H9 (cell line): ENCODE measurements at regions not wholly inside any gene's neighbourhood (a gene's known extent, or its start where the extent isn't known, plus 50 kb on each side); places are given as distances from the start of the nearest gene placed in this dataset.
A peak's percentile ranks its signal among the peaks of the same experiment; 100 is the strongest.

Source experiments
- DNase-seq: peaks from one replicate; pipeline ENCODE4 v3.0.0-alpha.2; 2017
- H2AFZ ChIP-seq: one replicate; pipeline ENCODE4 v1.6.1; 2013; ENCODE audit warnings: mild to moderate bottlenecking, low read length, control low read depth, moderate library complexity
- H2AK5ac ChIP-seq: 2 replicates; pipeline ENCODE4 v1.6.1; 2013; ENCODE audit warnings: low read length, control low read depth, mixed read lengths; ENCODE audit not compliant: insufficient read length
- H2BK120ac ChIP-seq: one replicate; pipeline ENCODE4 v1.6.1; 2013; ENCODE audit warnings: low read depth, mild to moderate bottlenecking, low read length, control low read depth, inconsistent platforms; ENCODE audit not compliant: poor library complexity, severe bottlenecking
- H2BK12ac ChIP-seq: 2 replicates; pipeline ENCODE4 v1.6.1; 2013; ENCODE audit warnings: low read length, control low read depth, mixed read lengths, low read depth; ENCODE audit not compliant: insufficient read length
- H2BK15ac ChIP-seq: 2 replicates; pipeline ENCODE4 v1.6.1; 2013; ENCODE audit warnings: low read depth, low read length, control low read depth
- H2BK20ac ChIP-seq: one replicate; pipeline ENCODE4 v1.6.1; 2013; ENCODE audit warnings: low read depth, mild to moderate bottlenecking, low read length, control low read depth, inconsistent platforms; ENCODE audit not compliant: poor library complexity, severe bottlenecking
- H2BK5ac ChIP-seq: 2 replicates; pipeline ENCODE4 v1.6.1; 2013; ENCODE audit warnings: low read length, control low read depth, mixed read lengths; ENCODE audit not compliant: insufficient read length
- H3K14ac ChIP-seq: 2 replicates; pipeline ENCODE4 v1.6.1; 2013; ENCODE audit warnings: low read length, control low read depth; ENCODE audit not compliant: insufficient read depth
- H3K18ac ChIP-seq: 2 replicates; pipeline ENCODE4 v1.6.1; 2013; ENCODE audit warnings: low read depth, mild to moderate bottlenecking, mixed read lengths, low read length, control low read depth; ENCODE audit not compliant: insufficient read length
- H3K23ac ChIP-seq: 2 replicates; pipeline ENCODE4 v1.6.1; 2013; ENCODE audit warnings: low read length, control low read depth, mixed read lengths, low read depth; ENCODE audit not compliant: insufficient read length
- H3K23me2 ChIP-seq: 2 replicates; pipeline ENCODE4 v1.6.1; 2013; ENCODE audit warnings: low read depth, mild to moderate bottlenecking, mixed read lengths, low read length, control low read depth; ENCODE audit not compliant: insufficient read length, poor library complexity, severe bottlenecking
- H3K27ac ChIP-seq: 2 replicates; pipeline ENCODE4 v1.5.1; 2013; ENCODE audit warnings: low read length, control low read depth, mixed read lengths, low read depth; ENCODE audit not compliant: insufficient read length
- H3K27me3 ChIP-seq: 2 replicates; pipeline ENCODE4 v1.6.1; 2013; ENCODE audit warnings: low read length, control low read depth, inconsistent platforms; ENCODE audit not compliant: insufficient read depth
- H3K4ac ChIP-seq: 2 replicates; pipeline ENCODE4 v1.6.1; 2013; ENCODE audit warnings: low read depth, mild to moderate bottlenecking, control low read depth, inconsistent platforms, low read length, moderate library complexity
- H3K4me1 ChIP-seq: 2 replicates; pipeline ENCODE4 v1.6.1; 2013; ENCODE audit warnings: low read length, control low read depth, inconsistent platforms; ENCODE audit not compliant: insufficient read depth
- H3K4me2 ChIP-seq: 2 replicates; pipeline ENCODE4 v1.6.1; 2013; ENCODE audit warnings: low read length, control low read depth, mixed read lengths; ENCODE audit not compliant: insufficient read length, insufficient read depth
- H3K56ac ChIP-seq: 2 replicates; pipeline ENCODE4 v1.6.1; 2013; ENCODE audit warnings: low read depth, mild to moderate bottlenecking, mixed read lengths, low read length, control low read depth; ENCODE audit not compliant: insufficient read length
- H3K79me1 ChIP-seq: 2 replicates; pipeline ENCODE4 v1.6.1; 2013; ENCODE audit warnings: low read depth, mild to moderate bottlenecking, moderate library complexity, low read length, control low read depth, inconsistent platforms; ENCODE audit not compliant: insufficient read depth, poor library complexity, severe bottlenecking
- H3K79me2 ChIP-seq: 2 replicates; pipeline ENCODE4 v1.6.1; 2013; ENCODE audit warnings: low read length, control low read depth, inconsistent platforms; ENCODE audit not compliant: insufficient read depth
- H3K9ac ChIP-seq: 2 replicates; pipeline ENCODE4 v1.6.1; 2013; ENCODE audit warnings: low read length, control low read depth, mixed read lengths; ENCODE audit not compliant: insufficient read length; ENCODE audit errors: extremely low read depth
- H3K9me3 ChIP-seq: one replicate; pipeline ENCODE4 v1.6.1; 2013; ENCODE audit warnings: low read depth, low read length, inconsistent platforms; ENCODE audit not compliant: control insufficient read depth
- H3T11ph ChIP-seq: one replicate; pipeline ENCODE4 v1.6.1; 2013; ENCODE audit warnings: mild to moderate bottlenecking, low read length, control low read depth, inconsistent platforms
- H4K20me1 ChIP-seq: one replicate; pipeline ENCODE4 v1.6.1; 2013; ENCODE audit not compliant: control insufficient read depth, insufficient read length, insufficient read depth
- H4K5ac ChIP-seq: 2 replicates; pipeline ENCODE4 v1.6.1; 2013; ENCODE audit warnings: low read depth, mild to moderate bottlenecking, mixed read lengths, low read length, control low read depth; ENCODE audit not compliant: insufficient read length
- H4K8ac ChIP-seq: replicated peaks from 2 replicates; pipeline ENCODE4 v1.6.1; 2013; ENCODE audit warnings: low read length, control low read depth, mixed read lengths, low read depth; ENCODE audit not compliant: insufficient read length
- H4K91ac ChIP-seq: 2 replicates; pipeline ENCODE4 v1.6.1; 2013; ENCODE audit warnings: low read depth, mild to moderate bottlenecking, moderate library complexity, mixed read lengths, low read length, control low read depth; ENCODE audit not compliant: insufficient read length
- H3K27ac Mint-ChIP-seq, 3 experiments: 2 replicates in 2 of 3; 3 replicates in 1 of 3; pipeline ENCODE4 v1.8.0; 2020 to 2021; ENCODE audit warnings: mixed read lengths in 3 of 3, mild to moderate bottlenecking in 1 of 3, moderate library complexity in 1 of 3
- H3K27me3 Mint-ChIP-seq: 2 replicates; pipeline ENCODE4 v1.8.0; 2021; ENCODE audit warnings: low read depth, mild to moderate bottlenecking, moderate library complexity, mixed read lengths
- H3K36me3 Mint-ChIP-seq, 3 experiments: 2 replicates in 2 of 3; 3 replicates in 1 of 3; pipeline ENCODE4 v1.8.0; 2020 to 2021; ENCODE audit warnings: low read depth in 3 of 3, mixed read lengths in 3 of 3; ENCODE audit not compliant: insufficient read depth in 1 of 3
- H3K4me1 Mint-ChIP-seq, 2 experiments: 2 replicates each; pipeline ENCODE4 v1.8.0; 2020; ENCODE audit warnings: mixed read lengths in 2 of 2
- H3K4me3 Mint-ChIP-seq, 2 experiments: 2 replicates in 1 of 2; 3 replicates in 1 of 2; pipeline ENCODE4 v1.8.0; 2020 to 2021; ENCODE audit warnings: mild to moderate bottlenecking in 2 of 2, mixed read lengths in 2 of 2, moderate library complexity in 1 of 2
- H3K9me3 Mint-ChIP-seq, 2 experiments: 2 replicates in 1 of 2; 3 replicates in 1 of 2; pipeline ENCODE4 v1.8.0; 2020; ENCODE audit warnings: mild to moderate bottlenecking in 2 of 2, mixed read lengths in 2 of 2, moderate library complexity in 1 of 2
- CTCF ChIP-seq: fragments of 200-600 bp; sonication (generic); conservative IDR thresholded peaks from 3 replicates; pipeline ENCODE4 v1.8.0; 2021; ENCODE audit warnings: antibody characterized with exemption, mild to moderate bottlenecking
- WGBS: extraction: QIAGEN DNeasy Blood & Tissue Kit; methylation state at CpG from one replicate; pipeline ENCODE4 v1.1.7; 2013; ENCODE audit warnings: missing lambda C conversion rate, low lambda C conversion rate, mixed read lengths; ENCODE audit not compliant: insufficient read length; ENCODE audit errors: extremely low coverage; 5-methylcytosine and 5-hydroxymethylcytosine counted together

GRCh38 chr4:185896817-185897488, 85.0 kb upstream of the SORBS2 start:
- Mint-ChIP-seq H3K4me1 (peaks cover 22 to 29% of the 10 kb centered on the region in 2 experiments), H3K36me3 (peaks cover 9 to 28% (median 22%) of the 10 kb centered on the region in 3 experiments), H3K4me3 (no peak overlapping the region), H3K9me3 (peaks cover 21 to 22% of the 10 kb centered on the region in 2 experiments), H3K27ac (peak overlapping the region in 2 of 3 experiments; percentile 33 to 62; a peak in 3 of 7 replicates), H3K27me3 (peaks cover 1% of the 10 kb centered on the region; the same call in 1 of the 2 replicates)
- H3K23ac ChIP-seq: no peak overlapping the region
- no peak overlapping the region for H4K91ac ChIP-seq
- no peaks in the 10 kb centered on the region for H3K79me2 ChIP-seq
- no peak overlapping the region for H2AFZ ChIP-seq
- H2BK5ac ChIP-seq: no peak overlapping the region
- H3K27ac ChIP-seq: no peak overlapping the region
- H3K4me1 ChIP-seq: no peaks in the 10 kb centered on the region
- H2BK20ac ChIP-seq: no peak overlapping the region
- no peak overlapping the region for H2BK15ac ChIP-seq
- no peak for TF ChIP-seq CTCF
- no peak overlapping the region for H3K4ac ChIP-seq
- no peak overlapping the region for H3T11ph ChIP-seq
- no peaks in the 10 kb centered on the region for H3K27me3 ChIP-seq
- no peaks in the 10 kb centered on the region for H3K79me1 ChIP-seq
- H3K14ac ChIP-seq: no peak overlapping the region; the same call in 1 of the 2 replicates
- H2BK120ac ChIP-seq: no peak overlapping the region
- no peak overlapping the region for H4K5ac ChIP-seq
- DNase-seq: no peak
- no peak overlapping the region for H4K8ac ChIP-seq
- H3K9me3 ChIP-seq: no peaks in the 10 kb centered on the region
- no peaks in the 10 kb centered on the region for H4K20me1 ChIP-seq
- H3K56ac ChIP-seq: no peak overlapping the region
- no CpG with 5 or more reads among the region's 11 CpGs for WGBS
- H3K23me2 ChIP-seq: no peaks in the 10 kb centered on the region
- H3K4me2 ChIP-seq: no peak overlapping the region
- H3K9ac ChIP-seq: no peak overlapping the region
- H3K18ac ChIP-seq: no peak overlapping the region
- no peak overlapping the region for H2AK5ac ChIP-seq
- no peak overlapping the region for H2BK12ac ChIP-seq
